OCI-LY3 (cell line): ENCODE measurements at regions not wholly inside any gene's neighbourhood (a gene's known extent, or its start where the extent isn't known, plus 50 kb on each side); places are given as distances from the start of the nearest gene placed in this dataset.

Experiments
- H2AFZ ChIP-seq: fragments of 200-600, 300-600 bp; shearing (Covaris generic); 2 replicates; pipeline ENCODE4 v1.6.0; 2014; ENCODE audit warnings: antibody characterized with exemption, low read depth, low read length
- H3K27ac ChIP-seq: fragments of 200-600, 300-600 bp; sonication (generic); 2 replicates; pipeline ENCODE4 v1.5.1; 2014; ENCODE audit warnings: mild to moderate bottlenecking, low read length, moderate library complexity, mixed read lengths
- H3K27me3 ChIP-seq: fragments of 200-600, 300-600 bp; sonication (generic); 2 replicates; pipeline ENCODE4 v1.6.1; 2014; ENCODE audit warnings: low read depth, low read length, mixed read lengths
- H3K36me3 ChIP-seq: fragments of 200-600, 300-600 bp; sonication (generic); replicated peaks from 2 replicates; pipeline ENCODE3; 2014; ENCODE audit warnings: low read depth, low read length, mixed read lengths
- H3K4me1 ChIP-seq: fragments of 300-600, 200-600 bp; sonication (generic); 2 replicates; pipeline ENCODE4 v1.6.1; 2014; ENCODE audit warnings: low read length, mixed read lengths
- H3K4me2 ChIP-seq: fragments of 200-600, 300-600 bp; sonication (generic); 2 replicates; pipeline ENCODE4 v1.6.1; 2014; ENCODE audit warnings: low read length, mixed read lengths
- H3K4me3 ChIP-seq: fragments of 300-600, 200-600 bp; sonication (generic); 2 replicates; pipeline ENCODE4 v1.5.1; 2014; ENCODE audit warnings: antibody characterized with exemption, mild to moderate bottlenecking, low read length, moderate library complexity
- H3K79me2 ChIP-seq: fragments of 300-600, 200-600 bp; shearing (Covaris generic); 2 replicates; pipeline ENCODE4 v1.6.1; 2014; ENCODE audit warnings: mild to moderate bottlenecking, low read length, mixed read lengths
- H3K9ac ChIP-seq: fragments of 300-600, 200-600 bp; shearing (Covaris generic); 2 replicates; pipeline ENCODE4 v1.6.0; 2014; ENCODE audit warnings: mild to moderate bottlenecking, low read length, moderate library complexity
- H3K9me3 ChIP-seq: fragments of 200-600, 300-600 bp; shearing (Covaris generic); 2 replicates; pipeline ENCODE4 v1.6.1; 2014; ENCODE audit warnings: low read length, mixed read lengths; ENCODE audit not compliant: insufficient read depth
- H4K20me1 ChIP-seq: fragments of 200-600, 300-600 bp; sonication (generic); 2 replicates; pipeline ENCODE4 v1.6.1; 2016; ENCODE audit warnings: low read length, mixed read lengths; ENCODE audit not compliant: insufficient read depth
- CTCF ChIP-seq: fragments of 200-600, 300-600 bp; sonication (generic); IDR thresholded peaks from 2 replicates; pipeline ENCODE4 v1.5.1; 2014; ENCODE audit warnings: antibody characterized with exemption, low read length, low read depth
- EZH2phosphoT487 ChIP-seq: fragments of 200-600 bp; shearing (Covaris generic); IDR thresholded peaks from 2 replicates; pipeline ENCODE4 v1.6.1; 2018; ENCODE audit warnings: antibody characterized with exemption, mixed run types, low read depth

- no peak overlapping the region for H3K27ac ChIP-seq
- H3K9me3 ChIP-seq = no peaks in the 10 kb centered on the region
- H3K4me2 ChIP-seq = no peak overlapping the region
- TF ChIP-seq CTCF = no peak
- no peak for TF ChIP-seq EZH2phosphoT487
- H3K79me2 ChIP-seq = no peaks in the 10 kb centered on the region
- no peak overlapping the region for H3K4me3 ChIP-seq
- no peaks in the 10 kb centered on the region for H3K27me3 ChIP-seq
- no peaks in the 10 kb centered on the region for H3K4me1 ChIP-seq
- no peaks in the 10 kb centered on the region for H4K20me1 ChIP-seq
- no peak overlapping the region for H2AFZ ChIP-seq
- no peaks in the 10 kb centered on the region for H3K36me3 ChIP-seq
- no peak overlapping the region for H3K9ac ChIP-seq
Observed at GRCh38 chr9:10773136-10773535, 160.3 kb upstream of the PTPRD start.

- Histone ChIP-seq H4K20me1 (no peaks in the 10 kb centered on the region), H3K9me3 (no peaks in the 10 kb centered on the region), H3K36me3 (no peaks in the 10 kb centered on the region), H3K27me3 (no peaks in the 10 kb centered on the region), H3K4me1 (no peaks in the 10 kb centered on the region), H3K79me2 (no peaks in the 10 kb centered on the region), H3K27ac (no peak overlapping the region), H2AFZ (no peak overlapping the region), H3K9ac (no peak overlapping the region), H3K4me3 (no peak overlapping the region), H3K4me2 (no peak overlapping the region)
- TF ChIP-seq EZH2phosphoT487 (no peak), CTCF (no peak)
Observed at GRCh38 chr9:10774051-10774450, 161.2 kb upstream of the PTPRD start.

GRCh38 chr9:10785255-10785654, 172.5 kb upstream of the PTPRD start:
- H3K36me3 ChIP-seq = no peaks in the 10 kb centered on the region
- no peak overlapping the region for H2AFZ ChIP-seq
- H3K4me2 ChIP-seq = no peak overlapping the region
- H4K20me1 ChIP-seq = no peaks in the 10 kb centered on the region
- no peak overlapping the region for H3K27ac ChIP-seq
- no peaks in the 10 kb centered on the region for H3K27me3 ChIP-seq
- no peaks in the 10 kb centered on the region for H3K9me3 ChIP-seq
- H3K9ac ChIP-seq = no peak overlapping the region
- no peak for TF ChIP-seq EZH2phosphoT487
- TF ChIP-seq CTCF = no peak
- no peak overlapping the region for H3K4me3 ChIP-seq
- no peaks in the 10 kb centered on the region for H3K4me1 ChIP-seq
- H3K79me2 ChIP-seq = no peaks in the 10 kb centered on the region

GRCh38 chr9:10793306-10793705, 180.5 kb upstream of the PTPRD start:
- Histone ChIP-seq H4K20me1 (no peaks in the 10 kb centered on the region), H3K36me3 (no peaks in the 10 kb centered on the region), H3K79me2 (no peaks in the 10 kb centered on the region), H3K27me3 (no peaks in the 10 kb centered on the region), H2AFZ (no peak overlapping the region), H3K4me3 (no peak overlapping the region), H3K27ac (no peak overlapping the region), H3K4me1 (peaks cover 3% of the 10 kb centered on the region; the same call in 1 of the 2 replicates), H3K4me2 (no peak overlapping the region), H3K9ac (no peak overlapping the region), H3K9me3 (no peaks in the 10 kb centered on the region)
- no peak for TF ChIP-seq EZH2phosphoT487
- no peak for TF ChIP-seq CTCF
